Mesendoderm (in vitro differentiated cells): ENCODE measurements at regions not wholly inside any gene's neighbourhood (a gene's known extent, or its start where the extent isn't known, plus 50 kb on each side); places are given as distances from the start of the nearest gene placed in this dataset.

ENCODE experiments used
- DNase-seq: peaks from one replicate; pipeline ENCODE4 v3.0.0; 2013
- H2AK5ac ChIP-seq: 2 replicates; pipeline ENCODE4 v1.6.1; 2013; ENCODE audit warnings: low read length, inconsistent platforms
- H2BK120ac ChIP-seq: 2 replicates; pipeline ENCODE4 v1.6.1; 2013; ENCODE audit warnings: low read depth, mild to moderate bottlenecking, low read length, moderate library complexity, mixed read lengths
- H2BK15ac ChIP-seq: replicated peaks from 2 replicates; pipeline ENCODE4 v1.6.1; 2013; ENCODE audit warnings: low read depth, mild to moderate bottlenecking, moderate library complexity
- H2BK5ac ChIP-seq: 2 replicates; pipeline ENCODE4 v1.6.1; 2013; ENCODE audit warnings: low read length, inconsistent platforms
- H3K18ac ChIP-seq: 2 replicates; pipeline ENCODE4 v1.6.1; 2013; ENCODE audit warnings: mild to moderate bottlenecking, low read length, mixed read lengths
- H3K23ac ChIP-seq: one replicate; pipeline ENCODE4 v1.6.1; 2013; ENCODE audit warnings: low read length
- H3K27ac ChIP-seq: 2 replicates; pipeline ENCODE4 v1.5.1; 2013; ENCODE audit warnings: low read depth, mild to moderate bottlenecking, inconsistent platforms, low read length, moderate library complexity
- H3K27me3 ChIP-seq: 2 replicates; pipeline ENCODE4 v1.6.1; 2013; ENCODE audit warnings: low read length, control low read depth, mild to moderate bottlenecking, inconsistent platforms; ENCODE audit not compliant: insufficient read depth, poor library complexity
- H3K36me3 ChIP-seq: 2 replicates; pipeline ENCODE4 v1.6.1; 2013; ENCODE audit warnings: low read length, inconsistent platforms; ENCODE audit not compliant: control insufficient read depth, insufficient read depth
- H3K4ac ChIP-seq: one replicate; pipeline ENCODE4 v1.6.1; 2013; ENCODE audit warnings: low read depth, mild to moderate bottlenecking, low read length, moderate library complexity
- H3K4me1 ChIP-seq: 2 replicates; pipeline ENCODE4 v1.6.1; 2013; ENCODE audit warnings: low read depth, low read length, inconsistent platforms; ENCODE audit not compliant: control insufficient read depth
- H3K4me2 ChIP-seq: 2 replicates; pipeline ENCODE4 v1.6.1; 2013; ENCODE audit warnings: low read length
- H3K4me3 ChIP-seq: 2 replicates; pipeline ENCODE4 v1.5.1; 2013; ENCODE audit warnings: mild to moderate bottlenecking, low read length
- H3K56ac ChIP-seq: one replicate; pipeline ENCODE4 v1.6.1; 2013; ENCODE audit warnings: low read length
- H3K79me1 ChIP-seq: 2 replicates; pipeline ENCODE4 v1.6.1; 2013; ENCODE audit warnings: low read length, inconsistent platforms
- H3K79me2 ChIP-seq: 2 replicates; pipeline ENCODE4 v1.6.1; 2013; ENCODE audit warnings: mild to moderate bottlenecking, low read length; ENCODE audit not compliant: control insufficient read depth, insufficient read depth
- H3K9ac ChIP-seq: 2 replicates; pipeline ENCODE4 v1.6.1; 2013; ENCODE audit warnings: low read length, inconsistent platforms
- H4K5ac ChIP-seq: one replicate; pipeline ENCODE4 v1.6.1; 2013; ENCODE audit warnings: low read length
- H4K8ac ChIP-seq: one replicate; pipeline ENCODE4 v1.6.1; 2013; ENCODE audit warnings: low read depth, mild to moderate bottlenecking, control low read depth, low read length, moderate library complexity
- WGBS: extraction: QIAGEN DNeasy Blood & Tissue Kit; methylation state at CpG from one replicate; pipeline ENCODE4 v1.1.7; 2013; ENCODE audit warnings: low lambda C conversion rate, missing lambda C conversion rate; ENCODE audit not compliant: insufficient coverage; ENCODE audit errors: extremely low coverage; 5-methylcytosine and 5-hydroxymethylcytosine counted together

GRCh38 chr5:23071682-23072081, 218.5 kb upstream of the CDH12 start:
- no peaks in the 10 kb centered on the region for H3K79me1 ChIP-seq

GRCh38 chr5:23064710-23065109, 211.6 kb upstream of the CDH12 start:
- Histone ChIP-seq H3K4me3 (no peak overlapping the region), H3K9ac (no peak overlapping the region), H4K5ac (no peak overlapping the region), H2BK5ac (no peak overlapping the region), H3K4ac (no peak overlapping the region), H2AK5ac (no peak overlapping the region), H3K23ac (no peak overlapping the region), H3K56ac (no peak overlapping the region), H3K27me3 (no peaks in the 10 kb centered on the region), H3K36me3 (no peaks in the 10 kb centered on the region), H3K27ac (no peak overlapping the region), H3K4me1 (no peaks in the 10 kb centered on the region), H3K79me2 (no peaks in the 10 kb centered on the region), H3K79me1 (no peaks in the 10 kb centered on the region), H4K8ac (no peak overlapping the region), H3K4me2 (no peak overlapping the region), H2BK120ac (no peak overlapping the region), H2BK15ac (no peak overlapping the region), H3K18ac (no peak overlapping the region)
- no CpG with 5 or more reads among the region's 3 CpGs for WGBS
- no peak for DNase-seq

More at GRCh38 chr5:23071682-23072081, 218.5 kb upstream of the CDH12 start:
- H2BK5ac ChIP-seq, result no peak overlapping the region
- no peak overlapping the region for H2BK15ac ChIP-seq
- H3K18ac ChIP-seq, result no peak overlapping the region
- H2AK5ac ChIP-seq, result no peak overlapping the region
- no peak overlapping the region for H3K4me3 ChIP-seq
- H3K4me2 ChIP-seq, result no peak overlapping the region
- H3K4ac ChIP-seq, result no peak overlapping the region
- no peak overlapping the region for H3K23ac ChIP-seq
- H3K56ac ChIP-seq, result no peak overlapping the region
- no CpG with 5 or more reads among the region's 3 CpGs for WGBS
- H3K36me3 ChIP-seq, result no peaks in the 10 kb centered on the region
- DNase-seq, result no peak
- no peaks in the 10 kb centered on the region for H3K4me1 ChIP-seq
- H4K8ac ChIP-seq, result no peak overlapping the region
- H3K79me2 ChIP-seq, result no peaks in the 10 kb centered on the region
- no peak overlapping the region for H4K5ac ChIP-seq
- H3K9ac ChIP-seq, result no peak overlapping the region
- H3K27ac ChIP-seq, result no peak overlapping the region
- no peaks in the 10 kb centered on the region for H3K27me3 ChIP-seq
- no peak overlapping the region for H2BK120ac ChIP-seq

- Histone ChIP-seq H3K36me3 (no peaks in the 10 kb centered on the region), H3K23ac (no peak overlapping the region), H3K27ac (no peak overlapping the region), H3K79me1 (no peaks in the 10 kb centered on the region), H2BK120ac (no peak overlapping the region), H2BK15ac (no peak overlapping the region), H3K27me3 (no peaks in the 10 kb centered on the region), H3K4ac (no peak overlapping the region), H3K79me2 (no peaks in the 10 kb centered on the region), H3K56ac (no peak overlapping the region), H2BK5ac (no peak overlapping the region), H3K18ac (no peak overlapping the region), H3K4me1 (no peaks in the 10 kb centered on the region), H2AK5ac (no peak overlapping the region), H4K5ac (no peak overlapping the region), H3K4me2 (no peak overlapping the region), H3K9ac (no peak overlapping the region), H4K8ac (no peak overlapping the region), H3K4me3 (no peak overlapping the region)
- no CpG with 5 or more reads among the region's 1 CpG for WGBS
- DNase-seq, result no peak
Observed at GRCh38 chr5:23053846-23054245, 200.7 kb upstream of the CDH12 start.

GRCh38 chr5:23042226-23042625, 189.1 kb upstream of the CDH12 start:
- Histone ChIP-seq H3K9ac (no peak overlapping the region), H3K36me3 (no peaks in the 10 kb centered on the region), H4K8ac (no peak overlapping the region), H2BK5ac (no peak overlapping the region), H2BK15ac (no peak overlapping the region), H2BK120ac (no peak overlapping the region), H4K5ac (no peak overlapping the region), H2AK5ac (no peak overlapping the region), H3K4me1 (no peaks in the 10 kb centered on the region), H3K4me2 (no peak overlapping the region), H3K79me1 (no peaks in the 10 kb centered on the region), H3K27ac (no peak overlapping the region), H3K27me3 (no peaks in the 10 kb centered on the region), H3K79me2 (no peaks in the 10 kb centered on the region), H3K18ac (no peak overlapping the region), H3K56ac (no peak overlapping the region), H3K23ac (no peak overlapping the region), H3K4ac (no peak overlapping the region), H3K4me3 (no peak overlapping the region)
- WGBS, result 100% methylated on average over 1 of the region's 3 CpGs
- no peak for DNase-seq

GRCh38 chr5:23035555-23036090, 182.5 kb upstream of the CDH12 start:
- no CpG with 5 or more reads among the region's 1 CpG for WGBS
- H3K4me1 ChIP-seq, result no peaks in the 10 kb centered on the region
- no peak for DNase-seq
- no peak overlapping the region for H3K23ac ChIP-seq
- no peak overlapping the region for H3K4me2 ChIP-seq
- H4K5ac ChIP-seq, result no peak overlapping the region
- no peak overlapping the region for H3K9ac ChIP-seq
- no peak overlapping the region for H3K4me3 ChIP-seq
- no peak overlapping the region for H2BK5ac ChIP-seq
- no peak overlapping the region for H2AK5ac ChIP-seq
- H3K27ac ChIP-seq, result no peak overlapping the region
- H3K4ac ChIP-seq, result no peak overlapping the region
- no peak overlapping the region for H4K8ac ChIP-seq
- H2BK15ac ChIP-seq, result no peak overlapping the region
- H3K27me3 ChIP-seq, result no peaks in the 10 kb centered on the region
- no peaks in the 10 kb centered on the region for H3K79me1 ChIP-seq
- no peak overlapping the region for H3K56ac ChIP-seq
- no peaks in the 10 kb centered on the region for H3K36me3 ChIP-seq
- no peak overlapping the region for H2BK120ac ChIP-seq
- no peaks in the 10 kb centered on the region for H3K79me2 ChIP-seq
- H3K18ac ChIP-seq, result no peak overlapping the region

GRCh38 chr5:23033864-23034263, 180.7 kb upstream of the CDH12 start:
- no peak for DNase-seq
- H3K9ac ChIP-seq, result no peak overlapping the region
- no peaks in the 10 kb centered on the region for H3K36me3 ChIP-seq
- H3K79me2 ChIP-seq, result no peaks in the 10 kb centered on the region
- H3K27ac ChIP-seq, result no peak overlapping the region
- H2BK5ac ChIP-seq, result no peak overlapping the region
- H3K4ac ChIP-seq, result no peak overlapping the region
- no peak overlapping the region for H4K5ac ChIP-seq
- no peak overlapping the region for H2BK120ac ChIP-seq
- no peak overlapping the region for H3K56ac ChIP-seq
- H3K27me3 ChIP-seq, result no peaks in the 10 kb centered on the region
- H3K18ac ChIP-seq, result no peak overlapping the region
- H3K23ac ChIP-seq, result no peak overlapping the region
- no peak overlapping the region for H3K4me2 ChIP-seq
- no peaks in the 10 kb centered on the region for H3K79me1 ChIP-seq
- H3K4me3 ChIP-seq, result no peak overlapping the region
- H2AK5ac ChIP-seq, result no peak overlapping the region
- H4K8ac ChIP-seq, result no peak overlapping the region
- no peaks in the 10 kb centered on the region for H3K4me1 ChIP-seq
- WGBS, result no CpG with 5 or more reads among the region's 1 CpG
- no peak overlapping the region for H2BK15ac ChIP-seq
